Hematopoietic multipotent progenitor cell treated with erythropoietin and hydrocortisone succinate and interleukin-3 and kit ligand, for 6 days (in vitro differentiated cells): ENCODE measurements at regions not wholly inside any gene's neighbourhood (a gene's known extent, or its start where the extent isn't known, plus 50 kb on each side); places are given as distances from the start of the nearest gene placed in this dataset.

Experiments
- DNase-seq: peaks from one replicate; pipeline ENCODE4 v3.0.0-alpha.2; 2015

DNA sequence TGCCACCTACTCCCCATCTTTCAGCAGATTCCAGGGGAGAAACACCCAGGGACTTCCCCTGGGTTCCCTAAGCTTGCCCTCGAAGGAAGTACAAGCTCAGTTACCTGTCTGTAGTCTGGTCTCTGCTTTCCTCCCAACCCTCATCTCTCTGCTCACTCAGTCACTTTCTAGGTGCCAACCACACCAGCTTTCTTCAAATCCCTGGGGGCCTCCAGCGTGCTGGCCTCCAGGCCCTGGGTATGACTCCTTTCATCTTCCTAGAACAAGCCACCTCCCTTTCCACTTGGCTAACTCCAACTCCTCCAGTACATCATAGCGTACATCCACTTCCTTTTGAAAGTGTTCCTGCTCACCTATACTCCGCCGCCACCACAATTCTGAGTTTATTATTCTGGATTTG, 222.6 kb downstream of the SNX18 start:
- no peak for DNase-seq

DNA sequence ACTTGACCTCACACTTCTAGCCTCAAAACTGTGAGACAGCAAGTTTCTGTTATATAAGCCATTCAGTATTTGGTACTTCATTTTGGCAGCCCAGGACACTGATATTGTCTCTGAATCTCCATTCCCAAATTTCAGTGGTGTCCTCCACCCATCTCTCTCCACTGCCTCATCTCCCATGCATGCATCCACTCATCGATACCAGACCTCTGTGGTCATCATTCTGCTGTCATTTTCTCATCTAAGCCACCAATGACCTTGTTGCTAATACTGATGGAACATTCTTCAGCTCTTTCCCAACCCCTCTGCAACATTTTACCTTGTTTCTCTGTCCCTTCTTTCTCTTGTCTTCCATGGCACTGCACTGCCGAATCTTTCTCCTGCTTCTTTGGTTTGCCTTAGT, 221.8 kb downstream of the SNX18 start:
- DNase-seq, result no peak

DNA sequence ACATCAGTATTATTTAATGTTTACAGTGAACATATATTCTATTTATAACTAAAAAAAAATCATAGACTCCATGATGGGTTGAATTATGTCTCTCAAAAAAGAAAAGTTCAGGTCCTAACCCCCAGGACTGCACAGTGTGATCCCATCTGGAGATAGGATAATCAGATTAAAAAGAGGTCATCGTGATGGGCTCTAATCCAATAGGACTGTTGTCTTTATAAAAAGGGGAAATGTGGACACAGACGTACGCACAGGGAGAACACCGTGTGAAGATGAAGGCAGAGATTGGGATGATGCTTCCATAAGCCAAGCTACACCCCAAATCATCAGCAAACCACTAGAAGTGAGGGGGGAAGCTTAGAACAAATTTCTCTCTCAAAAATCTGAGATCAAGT, 221.4 kb downstream of the SNX18 start:
- no peak for DNase-seq

DNA sequence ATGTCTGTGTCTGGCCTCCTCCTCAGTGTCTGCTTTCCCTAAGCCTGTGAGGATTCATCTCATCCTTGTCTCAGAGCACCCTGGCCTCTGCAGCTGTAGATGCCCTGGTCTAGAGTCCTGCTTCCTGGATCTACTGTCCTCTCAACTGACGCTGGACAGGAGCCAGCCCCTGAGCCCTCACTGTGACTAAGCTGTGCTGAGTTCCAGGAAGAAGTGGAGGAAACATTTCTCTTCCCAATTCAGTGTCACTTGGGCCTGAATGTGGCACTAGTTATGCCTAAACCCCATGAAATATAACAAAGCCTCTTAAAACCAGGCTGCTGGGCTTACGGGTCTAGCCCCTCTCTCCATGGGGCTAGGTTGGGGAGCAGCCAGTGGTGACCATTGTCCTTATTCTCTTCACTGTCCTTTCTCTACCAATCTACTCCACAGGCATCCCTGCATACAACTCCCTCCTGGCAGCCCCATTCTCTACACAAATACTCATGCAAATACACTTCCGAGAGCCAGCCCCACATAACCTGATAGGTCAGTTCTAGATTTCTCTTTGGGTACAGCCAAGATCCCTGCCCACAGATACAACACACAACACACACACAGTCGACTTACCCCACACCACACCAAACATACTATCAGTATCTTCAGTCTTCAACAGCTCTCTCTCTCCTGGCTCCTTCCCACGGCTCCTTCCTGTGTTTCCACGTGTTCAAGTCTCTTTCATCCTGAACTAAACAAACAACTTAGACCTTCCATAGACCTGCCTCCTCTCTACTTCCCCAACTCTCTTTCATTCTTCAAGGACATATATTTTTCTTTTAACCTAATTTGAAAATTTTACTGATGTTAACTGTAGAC, 220.8 kb downstream of the SNX18 start:
- DNase-seq, result peak; percentile 59

- no peak for DNase-seq
These were observed 218.6 kb downstream of the SNX18 start for GRCh38 chr5:54736003-54736797.

DNA sequence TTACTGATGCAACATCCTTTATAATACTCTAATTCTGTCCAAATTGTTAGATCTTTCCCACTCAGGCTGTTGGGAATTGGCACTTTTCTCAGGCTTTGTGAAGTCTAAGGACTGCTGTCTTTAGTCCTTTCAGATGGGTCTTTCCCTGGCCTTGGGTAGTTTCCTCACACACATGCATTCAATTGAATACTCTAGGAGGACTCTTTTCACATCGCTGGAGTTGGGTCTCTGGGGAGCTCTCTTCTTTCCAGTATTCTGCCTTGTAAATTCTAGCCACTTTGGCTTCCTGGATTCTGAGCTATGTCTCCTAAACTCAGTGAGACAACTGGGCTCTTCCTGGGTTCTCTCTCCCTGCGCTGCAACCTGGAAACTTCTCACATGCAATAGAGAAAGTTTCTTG, 215.5 kb downstream of the SNX18 start:
- DNase-seq, result no peak

DNA sequence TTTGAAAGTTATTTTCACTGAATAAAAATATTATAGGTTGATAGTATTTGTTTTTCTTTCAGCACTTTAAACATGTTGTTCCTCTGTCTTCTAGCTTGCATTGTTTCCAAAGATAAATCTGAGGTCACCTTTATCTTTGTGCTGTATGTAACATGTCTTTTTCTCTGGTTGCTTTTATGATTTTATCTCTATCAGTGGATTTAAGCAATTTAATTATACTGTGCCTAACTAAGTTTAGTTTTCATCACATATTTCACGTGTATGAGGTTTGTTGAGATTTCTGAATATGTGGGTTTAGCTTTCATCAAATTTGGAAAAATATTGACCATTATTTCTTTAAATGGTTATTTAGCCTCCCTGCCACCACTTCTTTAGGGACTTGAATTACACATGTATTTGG, 214.5 kb downstream of the SNX18 start:
- no peak for DNase-seq

DNA sequence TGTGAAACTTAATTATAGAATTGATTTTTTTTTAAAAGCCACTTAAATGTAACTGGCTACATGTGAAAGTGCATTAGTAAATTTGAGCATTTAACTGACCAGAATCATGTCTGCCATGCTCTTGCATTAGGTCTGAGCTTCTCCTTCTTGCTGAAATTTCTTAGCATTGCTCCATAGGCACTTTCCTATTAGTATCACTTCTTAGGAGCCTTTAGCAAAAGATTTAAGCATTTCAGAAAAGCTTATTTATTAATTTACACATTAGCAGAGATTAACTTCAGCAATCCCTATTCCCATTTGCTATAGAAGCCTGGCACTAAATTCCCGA, 211.0 kb downstream of the SNX18 start:
- DNase-seq, result no peak

DNA sequence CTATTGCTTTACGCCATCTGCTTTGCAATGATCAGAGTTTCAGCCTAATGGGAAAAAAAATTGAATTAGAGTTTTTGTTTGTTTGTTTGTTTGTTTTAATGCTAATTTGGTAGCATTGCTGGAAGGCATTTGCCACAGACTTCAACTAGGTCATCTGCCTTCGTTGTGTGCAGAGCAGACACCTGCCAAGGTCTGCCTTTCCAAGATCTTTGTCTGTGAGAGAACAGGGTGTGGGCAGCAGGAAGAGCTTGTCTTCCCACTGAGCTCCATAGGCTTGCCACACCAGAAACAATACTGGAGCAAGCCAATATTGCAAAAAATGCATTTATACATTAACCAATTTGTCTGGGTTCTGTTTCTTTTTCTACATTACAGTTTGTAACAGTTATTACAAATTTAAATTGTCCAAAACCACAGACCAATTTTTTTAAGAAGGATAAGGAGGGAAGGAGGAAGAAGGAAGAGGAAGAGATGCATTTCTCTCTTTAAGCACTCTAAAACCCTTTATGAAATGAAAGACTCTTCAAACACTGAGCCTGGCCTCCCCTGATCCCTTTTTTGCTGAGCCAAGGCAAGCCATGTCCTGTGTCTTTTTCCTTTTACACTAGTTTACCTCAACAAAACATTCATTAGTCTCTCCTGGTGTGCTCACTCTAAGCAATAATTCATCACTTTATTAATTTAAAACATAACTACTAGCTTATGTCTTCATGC, 210.5 kb downstream of the SNX18 start:
- no peak for DNase-seq

GRCh38 chr5:54725391-54726280, 208.1 kb downstream of the SNX18 start:
- no peak for DNase-seq

DNA sequence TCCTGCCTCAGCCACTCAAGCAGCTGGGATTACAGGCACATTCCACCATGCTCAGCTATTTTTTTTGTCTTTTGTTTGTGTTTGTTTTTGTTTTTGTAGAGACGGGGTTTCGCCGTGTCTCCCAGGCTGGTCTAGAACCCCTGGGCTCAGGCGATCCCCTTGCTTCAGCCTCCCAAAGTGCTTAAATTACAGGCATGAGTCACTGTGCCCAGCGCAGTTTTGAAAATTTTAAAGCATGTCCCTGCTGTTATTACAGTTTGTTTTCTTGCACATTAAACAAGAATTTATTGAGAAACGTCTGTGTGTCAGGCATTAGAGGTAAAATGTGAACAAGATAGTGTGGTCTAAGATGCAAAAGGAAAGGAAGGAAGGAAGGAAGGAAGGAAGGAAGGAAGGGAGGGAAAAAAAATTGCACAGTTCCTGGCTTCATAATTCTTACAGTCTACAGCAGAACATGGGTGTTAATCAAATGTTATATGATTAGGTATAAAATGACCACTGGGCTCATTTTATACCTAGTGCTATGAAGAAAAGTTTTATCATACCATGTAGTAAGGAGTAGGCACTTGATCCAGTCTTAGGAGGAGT, 205.4 kb downstream of the SNX18 start:
- DNase-seq, result no peak

GRCh38 chr5:54721951-54722654, 204.5 kb downstream of the SNX18 start:
- no peak for DNase-seq

DNA sequence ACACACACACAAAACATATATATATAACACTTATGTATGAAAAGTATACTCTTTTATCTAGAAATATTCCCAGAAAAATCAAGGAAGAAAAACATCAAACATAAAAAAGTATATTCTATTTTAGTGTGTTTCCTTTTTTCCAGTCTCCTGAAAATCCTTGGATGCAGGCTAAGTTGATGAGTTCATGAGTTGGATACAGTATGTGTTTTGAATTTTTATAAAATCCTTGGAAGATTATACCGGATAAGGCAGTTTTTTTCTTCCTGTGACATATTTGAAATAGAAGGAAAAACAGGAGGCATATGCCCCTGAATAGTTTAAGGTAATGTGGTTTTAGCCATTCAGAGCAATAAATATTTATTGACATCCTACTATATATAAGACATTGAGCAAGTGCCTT, 203.6 kb downstream of the SNX18 start:
- no peak for DNase-seq

DNA sequence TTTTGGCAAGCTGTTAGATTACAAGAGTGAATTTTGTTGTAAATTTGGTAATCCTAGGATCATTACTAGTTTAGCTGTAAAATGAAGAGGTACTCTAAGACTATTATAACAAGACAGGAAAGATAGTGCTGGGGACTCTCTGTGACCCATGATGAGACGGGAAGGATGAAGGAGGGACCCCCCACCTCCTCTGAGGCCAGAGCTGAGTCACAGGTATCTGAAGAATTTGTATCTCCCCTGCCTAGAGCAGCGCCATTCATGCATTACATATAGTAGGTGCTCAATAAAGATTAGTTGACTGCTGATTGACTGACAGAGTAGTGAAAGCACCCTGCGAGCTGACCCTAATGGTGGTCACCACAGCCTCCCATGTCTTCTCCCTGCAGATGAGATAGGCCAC, 202.8 kb downstream of the SNX18 start:
- DNase-seq, result no peak

- DNase-seq, result no peak
These were observed 202.1 kb downstream of the SNX18 start for GRCh38 chr5:54719384-54720283.

GRCh38 chr5:54718656-54719055, 201.1 kb downstream of the SNX18 start:
- DNase-seq, result no peak

- no peak for DNase-seq
These were observed 200.3 kb downstream of the SNX18 start for GRCh38 chr5:54717870-54718269.

- no peak for DNase-seq
These were observed 199.9 kb downstream of the SNX18 start for GRCh38 chr5:54717459-54717858.

DNA sequence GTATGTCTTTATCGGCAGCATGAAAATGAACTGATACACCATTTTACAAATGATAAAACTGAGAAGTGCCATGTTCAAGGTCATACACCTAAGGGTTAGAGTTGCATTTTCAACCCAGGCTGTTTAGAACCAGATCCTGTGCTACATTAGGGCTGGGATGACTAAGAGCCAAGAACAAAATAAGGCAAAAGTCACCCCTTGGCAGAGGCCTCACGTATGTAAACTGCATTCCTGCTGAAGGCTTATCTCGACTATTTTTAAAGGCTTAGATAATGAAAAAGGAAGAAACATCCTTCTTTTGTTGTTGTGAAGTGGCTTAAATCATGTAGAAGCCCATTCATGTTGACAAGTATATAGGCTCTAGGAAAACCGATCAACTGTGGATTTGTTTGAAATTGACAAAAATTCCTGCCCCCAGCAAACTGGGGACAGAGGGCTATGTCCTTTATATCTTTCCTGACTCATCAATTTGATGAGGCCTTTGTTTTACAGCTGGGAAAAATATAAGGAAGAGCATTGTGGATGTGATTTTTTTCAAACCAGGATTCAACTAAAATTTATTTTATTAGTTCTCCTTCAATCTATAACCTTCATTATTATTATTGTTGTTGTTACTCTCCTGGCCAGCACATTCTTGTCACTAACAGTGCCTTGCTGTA, 196.5 kb downstream of the SNX18 start:
- no peak for DNase-seq

- no peak for DNase-seq
These were observed 191.5 kb downstream of the SNX18 start for GRCh38 chr5:54709096-54709495.
